Neural crest cell (in vitro differentiated cells): ENCODE measurements at regions not wholly inside any gene's neighbourhood (a gene's known extent, or its start where the extent isn't known, plus 50 kb on each side); places are given as distances from the start of the nearest gene placed in this dataset.
"Not testable (repeated sequence)": the region's sequence is repeated elsewhere in the genome, so short reads cannot be mapped to it uniquely, and the experiment has no call there.

Experiments
- DNase-seq: peaks from one replicate; pipeline ENCODE4 v3.0.0; 2021; ENCODE audit warnings: low read depth, mixed read lengths, low spot score
- H3K27ac Mint-ChIP-seq: one replicate; pipeline ENCODE4 v1.8.0; 2021; ENCODE audit warnings: mild to moderate bottlenecking, mixed read lengths; ENCODE audit not compliant: unreplicated experiment
- H3K27me3 Mint-ChIP-seq: 2 replicates; pipeline ENCODE4 v1.8.0; 2021; ENCODE audit warnings: low read depth, mild to moderate bottlenecking, mixed read lengths
- H3K36me3 Mint-ChIP-seq: 2 replicates; pipeline ENCODE4 v1.8.0; 2021; ENCODE audit warnings: low read depth, mild to moderate bottlenecking, mixed read lengths
- H3K4me1 Mint-ChIP-seq: 2 replicates; pipeline ENCODE4 v1.8.0; 2021; ENCODE audit warnings: mixed read lengths
- H3K4me3 Mint-ChIP-seq: one replicate; pipeline ENCODE4 v1.8.0; 2021; ENCODE audit warnings: mild to moderate bottlenecking, mixed read lengths
- H3K9me3 Mint-ChIP-seq: 2 replicates; pipeline ENCODE4 v1.8.0; 2021; ENCODE audit warnings: mixed read lengths
- TF ChIP-seq, protein P1 (sequence below): fragments of 200-600 bp; sonication (generic); conservative IDR thresholded peaks from 2 replicates; pipeline ENCODE4 v1.5.0; 2021; ENCODE audit warnings: antibody characterized with exemption, mild to moderate bottlenecking

DNA sequence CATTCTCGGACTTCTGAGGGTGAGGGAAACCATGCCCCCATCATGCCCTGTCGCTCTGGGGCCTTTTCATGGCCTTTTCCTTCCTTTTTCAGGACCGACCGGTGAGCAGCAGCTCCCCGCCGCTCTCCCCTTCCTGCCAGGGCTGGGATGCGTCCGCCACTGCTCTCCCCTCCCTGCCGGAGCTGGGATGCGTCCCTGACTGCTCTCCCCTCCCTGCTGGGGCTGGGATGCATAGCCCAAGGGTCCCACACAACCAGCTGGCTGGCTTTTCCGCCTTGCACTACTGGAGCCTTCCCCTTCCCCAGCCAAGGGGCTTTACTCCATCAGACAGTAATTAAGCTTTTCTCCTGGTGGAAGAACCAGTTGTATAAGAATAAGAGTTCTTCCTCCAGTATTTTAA, 129.7 kb upstream of the COBL start:
- TF ChIP-seq, protein P1, sequence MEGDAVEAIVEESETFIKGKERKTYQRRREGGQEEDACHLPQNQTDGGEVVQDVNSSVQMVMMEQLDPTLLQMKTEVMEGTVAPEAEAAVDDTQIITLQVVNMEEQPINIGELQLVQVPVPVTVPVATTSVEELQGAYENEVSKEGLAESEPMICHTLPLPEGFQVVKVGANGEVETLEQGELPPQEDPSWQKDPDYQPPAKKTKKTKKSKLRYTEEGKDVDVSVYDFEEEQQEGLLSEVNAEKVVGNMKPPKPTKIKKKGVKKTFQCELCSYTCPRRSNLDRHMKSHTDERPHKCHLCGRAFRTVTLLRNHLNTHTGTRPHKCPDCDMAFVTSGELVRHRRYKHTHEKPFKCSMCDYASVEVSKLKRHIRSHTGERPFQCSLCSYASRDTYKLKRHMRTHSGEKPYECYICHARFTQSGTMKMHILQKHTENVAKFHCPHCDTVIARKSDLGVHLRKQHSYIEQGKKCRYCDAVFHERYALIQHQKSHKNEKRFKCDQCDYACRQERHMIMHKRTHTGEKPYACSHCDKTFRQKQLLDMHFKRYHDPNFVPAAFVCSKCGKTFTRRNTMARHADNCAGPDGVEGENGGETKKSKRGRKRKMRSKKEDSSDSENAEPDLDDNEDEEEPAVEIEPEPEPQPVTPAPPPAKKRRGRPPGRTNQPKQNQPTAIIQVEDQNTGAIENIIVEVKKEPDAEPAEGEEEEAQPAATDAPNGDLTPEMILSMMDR = no peak
- H3K4me1 Mint-ChIP-seq = peaks cover 6% of the 10 kb centered on the region
- H3K27ac Mint-ChIP-seq = no peak overlapping the region
- peaks cover 11% of the 10 kb centered on the region for H3K36me3 Mint-ChIP-seq
- H3K9me3 Mint-ChIP-seq = peaks cover 9% of the 10 kb centered on the region
- DNase-seq = no peak
- H3K27me3 Mint-ChIP-seq = no peaks in the 10 kb centered on the region
- H3K4me3 Mint-ChIP-seq = no peak overlapping the region

DNA sequence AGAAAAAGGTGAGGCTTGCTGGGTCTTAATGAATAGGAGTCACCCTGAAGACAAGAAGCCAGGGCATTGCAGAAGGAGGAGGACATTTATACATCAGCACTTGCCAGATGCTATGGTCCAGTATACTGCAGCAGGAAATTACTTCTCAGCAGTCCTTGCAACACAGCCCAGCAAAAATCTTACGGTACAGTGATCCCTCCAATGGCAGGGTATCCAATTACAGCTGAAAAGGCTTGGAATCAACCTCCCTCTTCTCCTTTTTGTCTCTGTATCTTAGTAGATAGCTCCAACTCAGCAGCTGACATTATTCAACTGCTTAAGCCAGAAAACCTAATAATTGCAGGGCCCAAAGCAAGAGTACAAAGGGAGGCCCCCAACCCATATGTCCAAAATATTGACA, 128.3 kb upstream of the COBL start:
- Mint-ChIP-seq H3K9me3 (peaks cover 9% of the 10 kb centered on the region), H3K4me3 (no peak overlapping the region), H3K4me1 (peaks cover 6% of the 10 kb centered on the region), H3K27me3 (no peaks in the 10 kb centered on the region), H3K36me3 (peaks cover 14% of the 10 kb centered on the region), H3K27ac (no peak overlapping the region)
- TF ChIP-seq, protein P1 = no peak
- no peak for DNase-seq

DNA sequence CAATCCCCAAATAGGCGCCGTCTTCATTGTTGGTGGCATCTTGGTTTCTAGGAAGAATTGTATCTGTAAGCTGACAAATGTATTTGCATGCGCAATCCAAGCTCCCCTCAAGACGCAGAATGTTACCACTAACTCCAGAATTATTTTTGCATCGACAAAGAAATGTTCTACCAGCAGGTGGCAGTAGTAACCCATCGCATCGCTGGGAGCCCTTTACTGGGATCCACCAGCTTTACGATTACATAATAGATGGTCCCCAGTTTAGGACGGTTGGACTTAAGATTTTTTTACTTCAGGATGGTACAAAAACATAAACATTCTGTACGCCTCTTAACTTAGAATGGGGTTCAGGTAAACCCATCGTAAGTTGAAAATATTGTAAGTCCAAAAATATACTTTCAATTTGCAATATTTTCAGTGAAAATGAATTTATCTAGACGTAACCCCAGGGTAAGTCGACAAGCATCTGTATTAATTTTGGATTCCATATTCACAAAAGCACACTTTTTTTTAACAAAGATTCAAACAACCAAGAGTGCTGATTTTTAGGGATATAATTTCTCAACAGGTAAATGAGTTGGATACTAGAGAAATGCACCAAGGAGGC, 114.0 kb upstream of the COBL start:
- peaks cover 7% of the 10 kb centered on the region for H3K27me3 Mint-ChIP-seq
- TF ChIP-seq, protein P1 = peak; percentile 93
- no peaks in the 10 kb centered on the region for H3K4me1 Mint-ChIP-seq
- H3K27ac Mint-ChIP-seq = no peak overlapping the region
- H3K9me3 Mint-ChIP-seq = no peaks in the 10 kb centered on the region
- H3K36me3 Mint-ChIP-seq = no peaks in the 10 kb centered on the region
- DNase-seq = peak; percentile 70
- no peak overlapping the region for H3K4me3 Mint-ChIP-seq

DNA sequence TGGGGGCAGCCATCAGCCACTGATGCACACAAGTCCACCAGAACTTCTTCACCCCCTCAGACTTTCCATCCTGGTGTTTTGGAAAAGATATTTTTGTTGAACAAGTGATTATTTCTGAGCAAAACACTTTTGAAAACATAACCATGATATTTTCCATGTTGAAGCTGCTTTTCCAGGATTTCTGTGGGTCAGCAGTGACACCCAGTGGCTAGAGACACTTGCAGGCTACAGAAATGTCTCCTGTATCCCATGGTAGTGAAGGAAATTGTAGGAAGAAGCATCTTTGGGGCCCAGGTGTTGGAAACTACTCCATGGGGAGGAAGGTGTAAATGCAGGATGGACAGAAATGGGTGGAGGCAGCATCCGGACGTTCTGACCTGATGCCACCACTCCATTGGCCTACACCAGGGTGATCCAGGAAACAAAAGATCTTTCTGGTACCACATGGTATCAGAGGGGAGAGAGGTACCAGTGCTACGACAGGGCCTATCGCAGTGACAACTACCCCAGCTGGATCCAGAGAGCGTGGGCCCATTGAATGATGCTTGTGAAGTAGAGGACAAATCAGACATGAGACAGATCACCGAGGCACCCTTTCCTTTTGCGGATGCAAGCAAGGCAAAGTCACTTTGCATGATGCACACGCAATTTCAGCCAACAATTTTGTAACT, 111.7 kb upstream of the COBL start:
- TF ChIP-seq, protein P1 = peak; percentile 68
- H3K4me3 Mint-ChIP-seq = no peak overlapping the region
- no peaks in the 10 kb centered on the region for H3K36me3 Mint-ChIP-seq
- H3K9me3 Mint-ChIP-seq = no peaks in the 10 kb centered on the region
- DNase-seq = no peak
- no peaks in the 10 kb centered on the region for H3K4me1 Mint-ChIP-seq
- H3K27me3 Mint-ChIP-seq = peaks cover 7% of the 10 kb centered on the region
- H3K27ac Mint-ChIP-seq = no peak overlapping the region

DNA sequence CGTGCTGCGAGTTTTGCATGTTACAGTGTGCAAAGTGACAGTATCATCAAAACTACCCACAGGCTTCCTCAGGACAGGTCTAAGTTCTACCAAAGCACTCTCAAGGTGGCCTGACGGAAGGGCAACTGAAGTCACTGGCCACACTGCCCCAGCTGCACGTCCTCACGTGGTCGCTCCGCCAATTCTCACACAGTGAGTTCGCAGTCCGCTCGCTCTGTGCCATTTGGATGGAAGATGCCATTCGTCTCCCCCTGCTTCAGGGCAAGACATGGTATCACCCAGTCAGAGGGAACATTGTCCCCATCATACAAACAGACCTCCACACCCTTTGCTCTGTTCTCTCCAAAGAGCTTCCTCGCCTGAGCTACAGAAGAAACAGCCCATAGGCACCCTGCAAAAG, 109.6 kb upstream of the COBL start:
- H3K27ac Mint-ChIP-seq = peak overlapping the region; percentile 57
- no peaks in the 10 kb centered on the region for H3K4me1 Mint-ChIP-seq
- no peaks in the 10 kb centered on the region for H3K36me3 Mint-ChIP-seq

DNA sequence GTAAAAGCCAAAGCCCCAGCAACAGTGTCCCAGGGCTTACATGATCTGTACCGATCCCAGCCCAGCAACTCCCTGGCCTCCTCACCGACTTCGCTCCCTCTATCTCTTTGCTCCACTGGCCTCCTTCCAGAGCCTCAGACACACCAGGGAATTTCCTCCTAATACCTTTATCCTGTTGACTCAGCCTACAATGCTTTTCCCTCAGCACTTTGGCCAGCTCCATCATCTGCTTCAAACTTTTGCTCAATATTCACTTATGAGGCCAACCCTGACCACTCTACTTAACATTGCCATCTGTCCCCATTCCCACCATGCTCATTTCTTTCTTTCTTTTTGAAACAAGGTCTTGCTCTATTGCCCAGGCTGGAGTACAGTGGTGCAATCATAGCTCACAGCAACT, 93.3 kb upstream of the COBL start:
- not testable (repeated sequence) for H3K27me3 Mint-ChIP-seq, H3K4me3 Mint-ChIP-seq, H3K27ac Mint-ChIP-seq, H3K9me3 Mint-ChIP-seq, DNase-seq, H3K4me1 Mint-ChIP-seq, H3K36me3 Mint-ChIP-seq

More for the DNA sequence above, 109.6 kb upstream of the COBL start:
- peaks cover 7% of the 10 kb centered on the region for H3K27me3 Mint-ChIP-seq
- no peaks in the 10 kb centered on the region for H3K9me3 Mint-ChIP-seq
- TF ChIP-seq, protein P1 = no peak
- DNase-seq = no peak
- H3K4me3 Mint-ChIP-seq = no peak overlapping the region

DNA sequence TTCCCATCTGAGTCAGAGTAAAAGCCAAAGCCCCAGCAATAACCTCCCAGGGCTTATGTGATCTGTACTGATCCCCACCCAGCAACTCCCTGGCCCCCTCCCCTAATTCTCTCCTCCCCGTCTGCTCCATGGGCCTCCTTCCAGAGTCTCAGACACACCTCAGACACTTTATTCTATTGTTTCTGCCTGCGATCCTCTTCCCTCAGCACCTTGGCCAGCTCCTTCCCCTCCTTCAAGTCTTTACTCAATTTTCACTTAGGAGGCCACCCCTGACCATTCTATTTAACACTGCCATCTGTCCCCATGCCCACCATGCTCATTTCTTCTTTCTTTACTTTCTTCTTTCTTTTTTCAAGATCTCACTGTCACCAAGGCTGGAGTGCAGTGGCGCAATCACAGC, 81.0 kb upstream of the COBL start:
- not testable (repeated sequence) for DNase-seq

DNA sequence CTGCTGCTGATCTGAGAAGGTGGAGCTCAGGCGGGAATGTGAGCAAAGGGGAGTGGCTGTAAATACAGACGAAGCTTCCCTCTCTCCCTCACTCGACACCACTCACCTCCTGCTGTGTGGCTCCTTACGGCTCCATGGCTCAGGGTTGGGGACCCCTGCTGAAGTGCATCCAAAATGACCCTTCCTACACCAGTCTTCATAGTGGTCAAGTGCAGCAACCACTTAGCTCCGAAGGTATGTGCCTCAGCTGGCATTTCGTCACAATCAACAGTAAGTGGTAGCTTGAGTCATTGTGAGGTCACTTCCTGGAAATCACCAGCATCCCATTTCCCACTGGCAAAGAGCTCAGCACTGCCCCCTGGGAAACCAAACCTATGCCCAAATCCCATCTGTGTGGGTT, 76.4 kb upstream of the COBL start:
- H3K36me3 Mint-ChIP-seq, H3K4me3 Mint-ChIP-seq, DNase-seq, H3K4me1 Mint-ChIP-seq, H3K27me3 Mint-ChIP-seq, H3K9me3 Mint-ChIP-seq, H3K27ac Mint-ChIP-seq: not testable (repeated sequence)

More for the DNA sequence above, 81.0 kb upstream of the COBL start:
- H3K4me1 Mint-ChIP-seq, H3K9me3 Mint-ChIP-seq, H3K27ac Mint-ChIP-seq, H3K4me3 Mint-ChIP-seq, H3K36me3 Mint-ChIP-seq: not testable (repeated sequence)
- H3K27me3 Mint-ChIP-seq = peaks cover 11% of the 10 kb centered on the region

DNA sequence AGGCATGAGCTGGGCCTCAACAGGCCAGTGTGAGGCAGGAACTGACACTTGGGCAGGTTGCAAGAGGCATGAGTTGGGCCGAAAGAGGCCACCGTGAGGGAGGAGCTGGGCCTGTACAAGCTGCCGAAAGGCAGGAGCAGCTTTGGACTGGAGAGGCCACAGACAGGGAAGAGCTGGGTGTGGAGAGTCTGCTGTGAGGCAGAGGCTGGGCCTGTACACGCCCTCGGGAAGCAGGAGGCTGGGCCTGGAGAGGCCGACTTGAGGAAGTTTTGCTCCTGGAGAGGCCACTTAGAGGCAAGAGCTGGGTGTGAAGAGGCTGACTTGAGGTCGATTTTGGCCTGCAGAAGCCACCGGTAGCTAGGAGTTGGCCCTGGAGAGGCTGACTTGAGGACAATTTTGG, 73.3 kb upstream of the COBL start:
- not testable (repeated sequence) for DNase-seq, H3K36me3 Mint-ChIP-seq

More for the DNA sequence above, 73.3 kb upstream of the COBL start:
- not testable (repeated sequence) for H3K4me1 Mint-ChIP-seq, H3K27me3 Mint-ChIP-seq, H3K4me3 Mint-ChIP-seq, H3K27ac Mint-ChIP-seq, H3K9me3 Mint-ChIP-seq
